CD4-positive, CD25-positive, alpha-beta regulatory T cell (primary cell): ENCODE measurements at regions not wholly inside any gene's neighbourhood (a gene's known extent, or its start where the extent isn't known, plus 50 kb on each side); places are given as distances from the start of the nearest gene placed in this dataset.

ENCODE experiments used
- ATAC-seq, 2 donors: fragments of 150-1000 bp; cut with Tn5 transposase; one replicate each; pipeline ENCODE4 v1.10.0; 2021; ENCODE audit warnings: low read depth in 2 of 2, moderate number of reproducible peaks in 2 of 2, moderate library complexity in 1 of 2
- DNase-seq, 3 donors: peaks; one replicate each; pipeline versions ENCODE4 v3.0.0 to v3.0.0-alpha.2; 2012 to 2022; ENCODE audit warnings: mixed read lengths in 1 of 3
- H3K27ac ChIP-seq: one replicate; pipeline ENCODE4 v1.7.0; 2013; ENCODE audit warnings: mild to moderate bottlenecking, low read length; ENCODE audit not compliant: insufficient read depth, poor library complexity, severe bottlenecking
- H3K27me3 ChIP-seq: one replicate; pipeline ENCODE4 v1.7.0; 2013; ENCODE audit warnings: low read length; ENCODE audit not compliant: control insufficient read depth, insufficient read depth
- H3K36me3 ChIP-seq: one replicate; pipeline ENCODE4 v1.7.0; 2013; ENCODE audit warnings: mild to moderate bottlenecking, low read length, moderate library complexity; ENCODE audit not compliant: control insufficient read depth, insufficient read depth
- H3K4me1 ChIP-seq: 2 replicates; pipeline ENCODE4 v1.7.0; 2013; ENCODE audit warnings: mild to moderate bottlenecking, low read length; ENCODE audit not compliant: insufficient read depth, control insufficient read depth, poor library complexity, severe bottlenecking
- H3K4me3 ChIP-seq: one replicate; pipeline ENCODE4 v1.7.0; 2013; ENCODE audit warnings: low read depth, mild to moderate bottlenecking, low read length, moderate library complexity
- H3K9me3 ChIP-seq, 2 experiments: 1 replicate in 1 of 2; 2 replicates in 1 of 2; pipeline ENCODE4 v1.7.0; 2013; ENCODE audit warnings: low read length in 2 of 2, mild to moderate bottlenecking in 1 of 2, moderate library complexity in 1 of 2; ENCODE audit not compliant: control insufficient read depth in 2 of 2
- H3K27ac Mint-ChIP-seq, 3 donors: one replicate each; pipeline ENCODE4 v1.8.0; 2020 to 2022; ENCODE audit warnings: mild to moderate bottlenecking in 3 of 3, mixed read lengths in 3 of 3, moderate library complexity in 2 of 3
- H3K27me3 Mint-ChIP-seq: one replicate; pipeline ENCODE4 v1.8.0; 2022; ENCODE audit warnings: mild to moderate bottlenecking, mixed read lengths
- H3K36me3 Mint-ChIP-seq: one replicate; pipeline ENCODE4 v1.8.0; 2020; ENCODE audit warnings: mixed read lengths
- H3K4me1 Mint-ChIP-seq, 4 donors: one replicate each; pipeline ENCODE4 v1.8.0; 2020 to 2022; ENCODE audit warnings: mixed read lengths in 4 of 4, mild to moderate bottlenecking in 1 of 4
- H3K4me3 Mint-ChIP-seq, 4 donors: one replicate each; pipeline ENCODE4 v1.8.0; 2020 to 2022; ENCODE audit warnings: mild to moderate bottlenecking in 4 of 4, mixed read lengths in 4 of 4, moderate library complexity in 3 of 4
- H3K9me3 Mint-ChIP-seq, 7 donors: one replicate each; pipeline ENCODE4 v1.8.0; 2020 to 2022; ENCODE audit warnings: mixed read lengths in 7 of 7, mild to moderate bottlenecking in 3 of 7, moderate library complexity in 2 of 7

- no peaks in the 10 kb centered on the region for H3K9me3 Mint-ChIP-seq
- no peak overlapping the region for H3K27ac Mint-ChIP-seq
- no peak overlapping the region for H3K4me3 Mint-ChIP-seq
- peaks cover 0 to 3% (median 1%) of the 10 kb centered on the region in 4 donors for H3K4me1 Mint-ChIP-seq
- no peaks in the 10 kb centered on the region for H3K27me3 ChIP-seq
- DNase-seq (no peak), ATAC-seq (no peak)
- H3K36me3 ChIP-seq = no peaks in the 10 kb centered on the region
- no peaks in the 10 kb centered on the region for H3K36me3 Mint-ChIP-seq
- no peak overlapping the region for H3K27ac ChIP-seq
- H3K27me3 Mint-ChIP-seq = peaks cover 4% of the 10 kb centered on the region
- no peak overlapping the region for H3K4me3 ChIP-seq
- peaks cover 4% of the 10 kb centered on the region for H3K4me1 ChIP-seq
- no peaks in the 10 kb centered on the region for H3K9me3 ChIP-seq
Observed at GRCh38 chr22:19628038-19628776, 86.1 kb upstream of the SEPTIN5 start.

- Histone ChIP-seq H3K4me1 (peaks cover 4% of the 10 kb centered on the region), H3K4me3 (no peak overlapping the region), H3K27ac (no peak overlapping the region), H3K27me3 (no peaks in the 10 kb centered on the region), H3K36me3 (no peaks in the 10 kb centered on the region), H3K9me3 (no peaks in the 10 kb centered on the region)
- Mint-ChIP-seq H3K27me3 (peaks cover 4% of the 10 kb centered on the region), H3K4me3 (no peak overlapping the region), H3K4me1 (peaks cover 0 to 3% (median 1%) of the 10 kb centered on the region in 4 donors), H3K36me3 (no peaks in the 10 kb centered on the region), H3K9me3 (no peaks in the 10 kb centered on the region), H3K27ac (no peak overlapping the region)
- ATAC-seq (no peak), DNase-seq (no peak)
Observed at GRCh38 chr22:19629331-19629719, 85.0 kb upstream of the SEPTIN5 start.

GRCh38 chr22:19629720-19630419, 84.4 kb upstream of the SEPTIN5 start:
- Mint-ChIP-seq H3K4me3 (no peak overlapping the region), H3K27me3 (peaks cover 4% of the 10 kb centered on the region), H3K36me3 (no peaks in the 10 kb centered on the region), H3K4me1 (peaks cover 0 to 3% (median 1%) of the 10 kb centered on the region in 4 donors), H3K9me3 (no peaks in the 10 kb centered on the region), H3K27ac (peak overlapping the region in 1 of 3 donors; percentile 7)
- H3K9me3 ChIP-seq = no peaks in the 10 kb centered on the region
- peak; percentile 73 to 91 (median 85) for DNase-seq
- H3K27me3 ChIP-seq = no peaks in the 10 kb centered on the region
- peak; percentile 86 to 87 for ATAC-seq
- peaks cover 4% of the 10 kb centered on the region for H3K4me1 ChIP-seq
- H3K27ac ChIP-seq = no peak overlapping the region
- no peak overlapping the region for H3K4me3 ChIP-seq
- H3K36me3 ChIP-seq = no peaks in the 10 kb centered on the region

DNA sequence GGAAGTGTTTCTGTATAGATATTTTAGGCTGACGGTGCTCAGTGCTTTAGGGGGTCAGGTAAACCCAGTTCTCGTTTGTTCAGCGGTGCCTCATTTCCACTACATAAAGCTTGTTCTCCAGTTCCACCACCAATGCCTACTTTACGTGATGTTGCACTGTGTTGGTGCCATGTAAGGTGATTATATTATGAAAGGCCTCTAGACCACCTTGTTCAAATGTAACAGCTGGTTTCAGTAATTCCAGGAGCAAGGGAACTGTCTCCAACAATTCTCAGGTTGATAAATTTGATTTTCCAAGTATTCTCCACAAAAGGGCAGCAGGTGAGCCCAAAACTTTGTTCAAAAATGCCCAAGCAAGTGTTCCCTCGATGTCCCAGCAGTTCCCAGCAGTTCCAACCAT, 83.7 kb upstream of the SEPTIN5 start:
- no peak for ATAC-seq
- H3K9me3 Mint-ChIP-seq = no peaks in the 10 kb centered on the region
- peaks cover 0 to 3% (median 1%) of the 10 kb centered on the region in 4 donors for H3K4me1 Mint-ChIP-seq
- peaks cover 4% of the 10 kb centered on the region for H3K27me3 Mint-ChIP-seq
- H3K27ac Mint-ChIP-seq = no peak overlapping the region
- H3K36me3 Mint-ChIP-seq = no peaks in the 10 kb centered on the region
- Histone ChIP-seq H3K27ac (no peak overlapping the region), H3K27me3 (no peaks in the 10 kb centered on the region), H3K9me3 (no peaks in the 10 kb centered on the region), H3K4me3 (no peak overlapping the region), H3K4me1 (peaks cover 4% of the 10 kb centered on the region), H3K36me3 (no peaks in the 10 kb centered on the region)
- no peak overlapping the region for H3K4me3 Mint-ChIP-seq
- DNase-seq = no peak

- Histone ChIP-seq H3K4me3 (no peak overlapping the region), H3K9me3 (no peaks in the 10 kb centered on the region), H3K27ac (no peak overlapping the region), H3K36me3 (no peaks in the 10 kb centered on the region), H3K4me1 (peaks cover 4% of the 10 kb centered on the region), H3K27me3 (no peaks in the 10 kb centered on the region)
- H3K9me3 Mint-ChIP-seq = no peaks in the 10 kb centered on the region
- no peaks in the 10 kb centered on the region for H3K36me3 Mint-ChIP-seq
- H3K4me3 Mint-ChIP-seq = no peak overlapping the region
- H3K27ac Mint-ChIP-seq = no peak overlapping the region
- DNase-seq = no peak
- ATAC-seq = no peak
- H3K27me3 Mint-ChIP-seq = peaks cover 4% of the 10 kb centered on the region
- peaks cover 0 to 3% (median 1%) of the 10 kb centered on the region in 4 donors for H3K4me1 Mint-ChIP-seq
Observed at GRCh38 chr22:19631899-19632667, 82.2 kb upstream of the SEPTIN5 start.

DNA sequence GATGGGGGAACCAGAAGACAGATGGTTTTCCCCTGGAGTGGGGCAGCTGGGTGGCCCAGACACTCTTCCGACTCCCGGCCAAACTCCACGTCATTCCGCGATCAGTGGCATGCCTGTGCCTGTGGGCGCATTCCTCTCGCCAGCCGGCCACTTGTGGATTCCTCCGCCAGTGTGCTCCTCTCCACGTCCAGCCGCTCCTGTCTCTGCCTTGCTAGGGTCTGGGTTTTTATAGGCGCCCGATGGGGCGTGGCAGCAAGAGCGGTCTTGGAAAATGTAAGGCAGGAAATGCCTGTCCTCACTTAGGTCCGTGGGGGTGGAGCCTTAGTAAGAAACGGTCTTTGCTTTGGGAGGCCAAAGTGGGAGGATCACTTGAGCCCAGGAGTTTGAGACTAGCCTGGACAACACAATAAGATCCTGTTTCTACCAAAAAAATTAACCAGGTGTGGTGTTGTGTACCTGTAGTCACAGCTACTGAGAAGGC, 81.6 kb upstream of the SEPTIN5 start:
- Histone ChIP-seq H3K27me3 (no peaks in the 10 kb centered on the region), H3K9me3 (no peaks in the 10 kb centered on the region), H3K27ac (no peak overlapping the region), H3K36me3 (no peaks in the 10 kb centered on the region), H3K4me3 (no peak overlapping the region), H3K4me1 (peaks cover 4% of the 10 kb centered on the region)
- H3K27me3 Mint-ChIP-seq = peaks cover 4% of the 10 kb centered on the region
- ATAC-seq (no peak), DNase-seq (no peak)
- H3K4me1 Mint-ChIP-seq = peaks cover 0 to 3% (median 1%) of the 10 kb centered on the region in 4 donors
- no peaks in the 10 kb centered on the region for H3K9me3 Mint-ChIP-seq
- no peaks in the 10 kb centered on the region for H3K36me3 Mint-ChIP-seq
- H3K27ac Mint-ChIP-seq = no peak overlapping the region
- no peak overlapping the region for H3K4me3 Mint-ChIP-seq

DNA sequence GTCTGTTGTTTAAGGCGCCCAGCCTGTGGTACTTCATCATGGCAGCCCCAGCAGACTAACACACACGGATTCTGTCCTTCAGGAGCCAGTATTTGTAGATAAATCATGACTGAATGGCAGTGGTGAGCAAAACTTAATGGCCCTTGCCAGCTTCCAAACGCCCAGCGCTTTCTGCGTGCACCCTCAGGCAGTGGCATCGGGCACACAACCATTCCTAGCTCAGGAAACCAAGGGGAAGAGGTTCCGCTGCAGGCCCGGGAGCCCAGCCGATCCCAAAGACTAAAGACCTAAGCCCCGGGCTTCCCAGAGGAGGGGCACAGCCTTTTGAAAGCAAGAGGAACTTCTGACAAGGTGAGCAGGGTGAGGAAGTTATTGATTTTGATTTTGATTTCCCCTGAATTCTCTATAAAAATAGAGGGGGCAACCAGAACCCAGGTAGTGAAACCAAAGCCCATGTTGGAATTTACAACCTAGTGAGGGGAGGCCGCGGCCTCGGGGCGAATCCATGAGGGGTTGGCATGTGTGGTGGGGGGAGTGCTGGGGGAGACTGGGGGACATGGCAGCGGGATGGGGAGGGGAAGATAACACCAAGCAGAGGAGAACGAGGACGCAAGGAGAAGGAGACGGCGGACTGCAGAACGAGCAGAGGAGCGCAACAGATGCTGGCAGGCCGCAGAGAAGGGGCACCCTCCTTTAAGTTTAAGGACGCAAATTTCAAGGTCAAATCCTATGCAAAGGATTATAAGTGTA, 79.9 kb upstream of the SEPTIN5 start:
- Mint-ChIP-seq H3K9me3 (no peaks in the 10 kb centered on the region), H3K4me1 (peaks cover 0 to 3% (median 1%) of the 10 kb centered on the region in 4 donors), H3K4me3 (no peak overlapping the region), H3K27me3 (peaks cover 8% of the 10 kb centered on the region), H3K27ac (no peak overlapping the region), H3K36me3 (no peaks in the 10 kb centered on the region)
- Histone ChIP-seq H3K4me3 (no peak overlapping the region), H3K27ac (no peak overlapping the region), H3K27me3 (no peaks in the 10 kb centered on the region), H3K9me3 (no peaks in the 10 kb centered on the region), H3K4me1 (peaks cover 4% of the 10 kb centered on the region), H3K36me3 (no peaks in the 10 kb centered on the region)
- no peak for DNase-seq
- ATAC-seq = no peak
